Psoas muscle (tissue), 7 donors: ENCODE measurements at regions not wholly inside any gene's neighbourhood (a gene's known extent, or its start where the extent isn't known, plus 50 kb on each side); places are given as distances from the start of the nearest gene placed in this dataset.
"Not testable (repeated sequence)": the region's sequence is repeated elsewhere in the genome, so short reads cannot be mapped to it uniquely, and the experiment has no call there.

Experiments used
- ATAC-seq, 4 donors: fragments of 200-7000 bp; cut with Tn5 transposase; one replicate each; pipeline ENCODE4 v1.9.1; 2020; ENCODE audit warnings: moderate library complexity in 3 of 4, mild to moderate bottlenecking in 2 of 4
- DNase-seq, 2 donors: peaks; one replicate each; pipeline ENCODE4 v3.0.0-alpha.2; 2020
- H3K27ac ChIP-seq: fragments of 200-600 bp; one replicate; pipeline ENCODE4 v1.8.0; 2022
- H3K27me3 ChIP-seq, 3 donors: fragments of 200-600 bp in 1 of 3; one replicate each; pipeline versions ENCODE4 v1.6.1 to v1.8.0; 2013 to 2022; ENCODE audit warnings: low read length in 2 of 3, mild to moderate bottlenecking in 2 of 3, moderate library complexity in 1 of 3; ENCODE audit not compliant: insufficient read depth in 3 of 3
- H3K36me3 ChIP-seq, 2 donors: fragments of 200-600 bp in 1 of 2; one replicate each; pipeline versions ENCODE4 v1.6.1 to v1.8.0; 2013 to 2022; ENCODE audit warnings: low read depth in 1 of 2, mild to moderate bottlenecking in 1 of 2, moderate library complexity in 1 of 2; ENCODE audit not compliant: insufficient read depth in 1 of 2
- H3K4me1 ChIP-seq: fragments of 200-600 bp; one replicate; pipeline ENCODE4 v1.8.0; 2022
- H3K4me3 ChIP-seq: fragments of 200-600 bp; one replicate; pipeline ENCODE4 v1.8.0; 2022; ENCODE audit warnings: mild to moderate bottlenecking
- H3K9me3 ChIP-seq: fragments of 200-600 bp; one replicate; pipeline ENCODE4 v1.8.0; 2022
- WGBS, 3 donors: extraction: QIAGEN DNeasy Blood & Tissue Kit; methylation state at CpG; one replicate each; pipeline versions ENCODE4 v1.1.6 to v1.1.7; 2013; 5-methylcytosine and 5-hydroxymethylcytosine counted together
- intact Hi-C, 2 donors: fragments of 100-400 bp; cut with DNase I; formaldehyde crosslinking; loops; one replicate each; pipeline versions ENCODE4 v1.11.0 to v1.14.2; 2022
- TF ChIP-seq, protein P1 (sequence below): fragments of 200-600 bp; IDR thresholded peaks from one replicate; pipeline ENCODE4 v1.8.0; 2022; ENCODE audit warnings: antibody characterized with exemption
- donor health status: healthy with polysubstance abuse.
- donor health status: DM: no; HTN: no; CAD: no; lungs with moderate emphysema.
- donor health status: Bipolar disorder and iron deficiency.
- donor health status: healthy.
- donor health status: DM: yes; HTN: yes; CAD: no.
- donor health status: DM: no; HTN: no; CAD: no.
- donor health status: DM: yes; HTN: yes; CAD: no.

DNA sequence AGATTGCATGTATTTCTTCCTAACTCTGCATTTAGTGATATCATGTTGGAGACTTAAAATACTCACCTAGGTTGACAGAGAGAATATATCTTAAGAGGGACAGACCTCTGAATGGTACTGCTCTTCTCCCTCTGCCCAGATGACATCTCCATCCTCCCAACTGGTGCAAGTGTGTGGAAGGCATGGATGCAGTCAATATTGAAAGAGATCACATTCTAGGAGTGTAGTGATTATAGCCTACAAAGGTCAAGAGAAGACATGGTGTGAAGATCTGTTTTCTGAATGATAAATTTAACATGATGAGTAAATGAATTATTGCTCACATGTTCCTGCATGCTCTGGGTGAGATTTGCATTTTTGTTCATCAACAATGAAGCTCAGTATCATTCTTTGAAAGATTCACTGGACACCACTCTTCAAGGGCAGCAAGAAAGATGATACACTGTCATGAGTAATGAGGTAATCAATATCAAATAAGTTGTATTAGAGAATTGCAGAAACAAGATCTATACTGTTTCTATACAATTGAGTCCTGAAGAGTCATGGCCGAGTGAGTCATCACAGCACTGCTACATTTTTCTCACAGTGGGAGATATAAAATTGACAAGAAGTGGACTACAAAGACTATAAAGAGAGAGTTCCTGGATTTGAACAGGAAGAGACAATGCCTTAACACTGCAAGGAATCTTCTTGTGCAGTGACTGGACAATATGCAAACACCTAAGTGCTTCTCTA, 183.3 kb upstream of the KRR1 start:
- H3K27me3 ChIP-seq = no peaks in the 10 kb centered on the region
- no peak for ATAC-seq
- H3K27ac ChIP-seq = no peak overlapping the region
- H3K36me3 ChIP-seq = no peaks in the 10 kb centered on the region
- no peaks in the 10 kb centered on the region for H3K9me3 ChIP-seq
- TF ChIP-seq, protein P1, sequence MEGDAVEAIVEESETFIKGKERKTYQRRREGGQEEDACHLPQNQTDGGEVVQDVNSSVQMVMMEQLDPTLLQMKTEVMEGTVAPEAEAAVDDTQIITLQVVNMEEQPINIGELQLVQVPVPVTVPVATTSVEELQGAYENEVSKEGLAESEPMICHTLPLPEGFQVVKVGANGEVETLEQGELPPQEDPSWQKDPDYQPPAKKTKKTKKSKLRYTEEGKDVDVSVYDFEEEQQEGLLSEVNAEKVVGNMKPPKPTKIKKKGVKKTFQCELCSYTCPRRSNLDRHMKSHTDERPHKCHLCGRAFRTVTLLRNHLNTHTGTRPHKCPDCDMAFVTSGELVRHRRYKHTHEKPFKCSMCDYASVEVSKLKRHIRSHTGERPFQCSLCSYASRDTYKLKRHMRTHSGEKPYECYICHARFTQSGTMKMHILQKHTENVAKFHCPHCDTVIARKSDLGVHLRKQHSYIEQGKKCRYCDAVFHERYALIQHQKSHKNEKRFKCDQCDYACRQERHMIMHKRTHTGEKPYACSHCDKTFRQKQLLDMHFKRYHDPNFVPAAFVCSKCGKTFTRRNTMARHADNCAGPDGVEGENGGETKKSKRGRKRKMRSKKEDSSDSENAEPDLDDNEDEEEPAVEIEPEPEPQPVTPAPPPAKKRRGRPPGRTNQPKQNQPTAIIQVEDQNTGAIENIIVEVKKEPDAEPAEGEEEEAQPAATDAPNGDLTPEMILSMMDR = no peak
- 89 to 100% (median 92%) methylated on average over 1 of the region's 1 CpG for WGBS, 3 donors
- no peak overlapping the region for H3K4me3 ChIP-seq
- DNase-seq = no peak
- intact Hi-C loops = no loop called here
- no peaks in the 10 kb centered on the region for H3K4me1 ChIP-seq

DNA sequence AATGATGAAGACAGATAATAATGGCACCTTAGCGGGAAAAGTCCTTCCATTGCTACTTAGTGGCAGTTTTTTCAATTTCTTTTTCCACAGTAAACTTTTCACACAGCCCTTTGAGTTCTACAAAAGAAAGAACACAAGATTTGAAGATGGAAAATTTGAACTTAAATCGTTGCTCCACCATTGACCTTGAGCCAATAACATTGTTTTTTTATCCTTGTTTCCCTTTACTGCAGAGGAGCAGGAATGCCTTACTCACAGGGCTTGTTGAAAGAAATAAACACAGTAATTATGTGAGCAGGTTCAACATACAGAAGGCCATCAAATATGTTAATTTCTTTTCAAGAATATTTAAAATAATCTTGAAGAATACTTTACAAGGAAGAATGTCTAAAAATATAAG, 181.5 kb upstream of the KRR1 start:
- DNase-seq (no peak), ATAC-seq (no peak)
- H3K4me3 ChIP-seq = no peak overlapping the region
- H3K36me3 ChIP-seq = no peaks in the 10 kb centered on the region
- H3K27me3 ChIP-seq = no peaks in the 10 kb centered on the region
- 53 to 60% (median 60%) methylated on average over 2 of the region's 2 CpGs for WGBS, 3 donors
- H3K9me3 ChIP-seq = no peaks in the 10 kb centered on the region
- no peak overlapping the region for H3K27ac ChIP-seq
- no peaks in the 10 kb centered on the region for H3K4me1 ChIP-seq
- intact Hi-C loops = no loop called here
- TF ChIP-seq, protein P1 = no peak

DNA sequence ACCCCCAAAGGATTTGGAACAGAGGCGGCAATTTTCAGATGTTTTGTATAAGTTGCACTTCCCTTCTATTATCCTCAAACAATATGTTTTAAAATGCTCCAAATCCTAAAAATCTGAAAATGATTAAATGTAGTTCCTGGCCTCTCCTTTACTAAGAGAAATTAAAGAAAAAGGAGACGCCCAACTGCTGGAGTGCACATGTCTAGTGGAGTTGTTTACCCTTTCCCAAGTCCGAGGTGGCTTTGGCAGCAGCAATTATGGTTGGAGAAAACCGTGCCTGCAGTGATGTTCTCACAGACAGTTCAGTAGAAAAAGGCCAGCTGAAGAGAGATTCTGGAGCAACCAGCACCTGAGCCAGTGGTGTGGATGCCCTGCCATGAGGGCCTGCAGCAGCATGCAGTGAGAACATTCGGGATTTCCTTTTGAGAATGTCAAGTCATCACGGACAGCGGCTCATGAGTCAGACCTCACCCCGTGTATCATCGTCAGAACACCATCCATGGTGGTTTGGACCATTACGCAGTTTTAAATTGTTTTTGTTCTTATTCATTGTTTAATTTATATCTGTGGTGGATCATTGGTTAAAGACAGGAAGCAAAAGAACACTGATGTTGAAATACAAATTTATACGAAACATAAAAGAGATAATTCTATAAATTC, 179.0 kb upstream of the KRR1 start:
- H3K4me3 ChIP-seq = no peak overlapping the region
- TF ChIP-seq, protein P1 = no peak
- H3K27ac ChIP-seq = no peak overlapping the region
- ATAC-seq = no peak
- no peaks in the 10 kb centered on the region for H3K9me3 ChIP-seq
- no peaks in the 10 kb centered on the region for H3K36me3 ChIP-seq
- 76 to 90% (median 85%) methylated on average over 11 of the region's 11 CpGs for WGBS, 3 donors
- H3K4me1 ChIP-seq = no peaks in the 10 kb centered on the region
- H3K27me3 ChIP-seq = no peaks in the 10 kb centered on the region
- intact Hi-C loops = no loop called here
- no peak for DNase-seq

DNA sequence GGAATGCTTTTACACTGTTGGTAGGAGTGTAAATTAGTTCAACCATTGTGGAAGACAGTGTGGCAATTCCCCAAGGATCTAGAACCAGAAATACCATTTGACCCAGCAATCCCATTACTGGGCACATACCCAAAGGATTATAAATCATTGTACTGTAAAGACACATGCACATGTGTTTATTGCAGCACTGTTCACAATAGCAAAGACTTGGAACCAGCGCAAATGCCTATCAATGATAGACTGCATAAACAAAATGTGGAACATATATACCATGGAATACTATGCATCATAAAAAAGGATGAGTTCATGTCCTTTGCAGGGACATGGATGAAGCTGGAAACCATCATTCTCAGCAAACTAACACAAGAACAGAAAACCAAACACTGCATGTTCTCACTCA, 174.8 kb upstream of the KRR1 start:
- DNase-seq, H3K4me3 ChIP-seq, ATAC-seq, H3K27ac ChIP-seq, H3K36me3 ChIP-seq, H3K4me1 ChIP-seq, intact Hi-C loops, H3K9me3 ChIP-seq, H3K27me3 ChIP-seq: not testable (repeated sequence)
- WGBS, 3 donors = 51 to 76% (median 73%) methylated on average over 1 of the region's 1 CpG

DNA sequence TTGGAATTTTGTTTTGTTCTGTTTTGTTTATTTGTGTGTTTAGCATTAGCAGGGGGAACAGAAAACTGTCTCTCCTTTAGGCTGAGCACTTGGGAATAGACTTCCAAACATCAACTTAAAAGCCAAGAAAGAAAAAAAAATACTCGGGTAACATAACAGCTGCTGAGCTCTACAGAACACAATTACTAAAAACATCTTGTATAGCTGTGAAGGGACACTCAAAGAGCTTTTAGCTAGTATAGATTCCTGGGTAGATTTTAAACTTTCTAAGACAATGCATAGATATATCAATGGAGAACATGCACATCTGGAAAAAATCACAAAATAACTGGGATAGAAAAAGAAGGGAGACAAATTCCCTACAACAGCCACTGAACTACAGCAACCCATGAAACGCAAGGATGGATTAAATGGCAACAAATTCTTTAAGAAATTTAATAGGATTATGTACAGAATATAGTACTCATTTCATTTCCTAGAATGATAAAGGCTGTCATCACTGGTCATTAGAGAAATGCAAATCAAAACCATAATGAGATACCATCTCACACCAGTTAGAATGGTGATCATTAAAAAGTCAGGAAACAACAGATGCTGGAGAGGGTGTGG, 174.3 kb upstream of the KRR1 start:
- Histone ChIP-seq H3K27me3 (no peaks in the 10 kb centered on the region), H3K4me1 (no peaks in the 10 kb centered on the region), H3K9me3 (no peaks in the 10 kb centered on the region), H3K36me3 (no peaks in the 10 kb centered on the region), H3K4me3 (no peak overlapping the region), H3K27ac (no peak overlapping the region)
- TF ChIP-seq, protein P1 = no peak
- 39 to 42% (median 41%) methylated on average over 2 of the region's 2 CpGs for WGBS, 3 donors
- DNase-seq = no peak
- intact Hi-C loops = no loop called here
- no peak for ATAC-seq
